Skeletal muscle satellite cell (primary cell): ENCODE measurements at regions not wholly inside any gene's neighbourhood (a gene's known extent, or its start where the extent isn't known, plus 50 kb on each side); places are given as distances from the start of the nearest gene placed in this dataset.

Experiments used
- H3K27me3 ChIP-seq: 2 replicates; pipeline ENCODE4 v1.7.0; 2013; ENCODE audit warnings: low read length; ENCODE audit not compliant: control insufficient read depth, insufficient read depth
- H3K36me3 ChIP-seq: 2 replicates; pipeline ENCODE4 v1.7.0; 2013; ENCODE audit warnings: mild to moderate bottlenecking, control low read depth, low read length; ENCODE audit not compliant: insufficient read depth
- H3K4me1 ChIP-seq: 2 replicates; pipeline ENCODE4 v1.7.0; 2013; ENCODE audit warnings: low read length; ENCODE audit not compliant: control insufficient read depth, insufficient read depth
- H3K4me2 ChIP-seq: 2 replicates; pipeline ENCODE4 v1.7.0; 2013; ENCODE audit warnings: mild to moderate bottlenecking, low read length
- H3K4me3 ChIP-seq: 2 replicates; pipeline ENCODE4 v1.7.0; 2013; ENCODE audit warnings: low read length
- H3K9ac ChIP-seq: 2 replicates; pipeline ENCODE4 v1.7.0; 2013; ENCODE audit warnings: mild to moderate bottlenecking, low read depth, low read length, moderate library complexity
- H3K9me3 ChIP-seq: replicated peaks from 2 replicates; pipeline ENCODE4 v1.7.0; 2013; ENCODE audit warnings: mild to moderate bottlenecking, control low read depth, low read length

GRCh38 chr2:104501342-104501741 is 352.6 kb upstream of the POU3F3 start:
- H3K36me3 ChIP-seq: no peaks in the 10 kb centered on the region
- no peaks in the 10 kb centered on the region for H3K9me3 ChIP-seq
- no peak overlapping the region for H3K4me3 ChIP-seq
- no peak overlapping the region for H3K9ac ChIP-seq
- no peaks in the 10 kb centered on the region for H3K4me1 ChIP-seq
- no peaks in the 10 kb centered on the region for H3K27me3 ChIP-seq
- no peak overlapping the region for H3K4me2 ChIP-seq

DNA sequence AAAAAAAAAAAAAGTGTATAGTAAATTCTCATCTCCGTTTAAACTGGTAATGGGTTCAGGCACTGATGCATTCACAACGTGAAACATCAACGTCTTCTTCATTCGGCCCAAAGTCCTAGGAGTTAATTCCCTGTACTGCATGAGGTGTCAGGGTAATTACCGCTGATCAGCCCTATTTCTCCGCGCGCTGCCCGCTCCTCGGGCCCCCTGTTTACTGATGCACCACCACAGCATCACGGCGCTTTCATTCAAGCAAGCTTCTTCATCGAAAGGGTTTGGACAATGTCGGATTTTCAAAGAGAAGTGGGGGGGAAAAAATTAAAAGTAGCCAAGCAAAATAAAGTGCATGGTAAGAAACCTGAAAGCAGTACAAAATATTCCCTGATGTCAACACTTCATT is 352.0 kb upstream of the POU3F3 start:
- Histone ChIP-seq H3K4me3 (no peak overlapping the region), H3K36me3 (no peaks in the 10 kb centered on the region), H3K9me3 (peaks cover under 1% of the 10 kb centered on the region), H3K4me2 (no peak overlapping the region), H3K9ac (no peak overlapping the region), H3K4me1 (no peaks in the 10 kb centered on the region), H3K27me3 (no peaks in the 10 kb centered on the region)

- H3K4me3 ChIP-seq: no peak overlapping the region
- no peaks in the 10 kb centered on the region for H3K36me3 ChIP-seq
- no peak overlapping the region for H3K9ac ChIP-seq
- H3K4me2 ChIP-seq: no peak overlapping the region
- H3K4me1 ChIP-seq: no peaks in the 10 kb centered on the region
- H3K27me3 ChIP-seq: no peaks in the 10 kb centered on the region
- H3K9me3 ChIP-seq: peaks cover 3% of the 10 kb centered on the region
These were observed 351.0 kb upstream of the POU3F3 start for GRCh38 chr2:104502901-104503300.

DNA sequence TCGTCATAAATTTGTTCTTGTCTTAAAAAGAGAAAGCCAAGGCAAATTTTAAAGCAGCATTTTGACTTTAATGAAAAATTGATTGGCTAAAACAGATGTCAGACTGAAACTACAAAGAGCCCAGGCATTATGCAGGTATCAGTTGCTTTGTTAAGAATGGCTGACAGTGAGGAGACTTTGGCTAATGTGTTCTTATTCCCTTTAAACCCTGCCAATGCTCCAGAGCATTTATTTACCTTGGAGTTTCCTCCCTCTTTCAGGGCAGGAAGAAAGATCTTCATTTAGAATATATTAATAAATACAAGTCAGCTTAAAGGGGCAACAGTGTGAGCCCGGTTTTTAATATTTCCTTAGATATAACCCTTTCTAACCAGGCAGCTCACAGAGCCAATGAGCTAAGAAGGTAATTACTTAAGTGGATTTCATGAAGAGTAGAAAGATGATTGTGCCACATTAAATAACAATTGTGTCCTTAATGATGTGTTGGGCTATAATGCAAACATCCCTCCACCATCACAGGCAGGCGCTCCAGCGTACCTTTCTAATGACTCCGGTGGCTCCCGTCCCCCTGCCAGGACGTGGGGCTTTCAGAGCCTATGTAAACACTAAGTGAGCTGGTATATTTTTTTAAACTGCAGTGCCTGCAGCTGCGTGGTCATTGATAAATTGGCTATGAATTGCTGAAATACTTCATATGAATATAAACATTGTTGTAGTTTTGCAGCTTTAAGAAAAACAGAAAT is 349.4 kb upstream of the POU3F3 start:
- no peaks in the 10 kb centered on the region for H3K4me1 ChIP-seq
- no peaks in the 10 kb centered on the region for H3K36me3 ChIP-seq
- H3K9me3 ChIP-seq: peaks cover 6% of the 10 kb centered on the region
- H3K9ac ChIP-seq: no peak overlapping the region
- no peaks in the 10 kb centered on the region for H3K27me3 ChIP-seq
- H3K4me3 ChIP-seq: no peak overlapping the region
- no peak overlapping the region for H3K4me2 ChIP-seq

- H3K36me3 ChIP-seq: no peaks in the 10 kb centered on the region
- H3K4me2 ChIP-seq: no peak overlapping the region
- H3K27me3 ChIP-seq: no peaks in the 10 kb centered on the region
- H3K4me1 ChIP-seq: no peaks in the 10 kb centered on the region
- H3K9ac ChIP-seq: no peak overlapping the region
- H3K9me3 ChIP-seq: peaks cover 3% of the 10 kb centered on the region
- H3K4me3 ChIP-seq: no peak overlapping the region
These were observed 335.7 kb upstream of the POU3F3 start for GRCh38 chr2:104518256-104518655.

- no peak overlapping the region for H3K9ac ChIP-seq
- H3K27me3 ChIP-seq: no peaks in the 10 kb centered on the region
- H3K4me2 ChIP-seq: no peak overlapping the region
- H3K36me3 ChIP-seq: no peaks in the 10 kb centered on the region
- no peaks in the 10 kb centered on the region for H3K9me3 ChIP-seq
- H3K4me3 ChIP-seq: no peak overlapping the region
- no peaks in the 10 kb centered on the region for H3K4me1 ChIP-seq
These were observed 332.7 kb upstream of the POU3F3 start for GRCh38 chr2:104521247-104521646.

- no peak overlapping the region for H3K4me2 ChIP-seq
- H3K27me3 ChIP-seq: no peaks in the 10 kb centered on the region
- peaks cover 3% of the 10 kb centered on the region for H3K9me3 ChIP-seq
- no peak overlapping the region for H3K9ac ChIP-seq
- H3K4me1 ChIP-seq: no peaks in the 10 kb centered on the region
- H3K36me3 ChIP-seq: no peaks in the 10 kb centered on the region
- H3K4me3 ChIP-seq: no peak overlapping the region
These were observed 330.0 kb upstream of the POU3F3 start for GRCh38 chr2:104523921-104524320.

GRCh38 chr2:104528101-104528500 is 325.8 kb upstream of the POU3F3 start:
- no peaks in the 10 kb centered on the region for H3K36me3 ChIP-seq
- H3K4me2 ChIP-seq: no peak overlapping the region
- no peaks in the 10 kb centered on the region for H3K27me3 ChIP-seq
- no peaks in the 10 kb centered on the region for H3K4me1 ChIP-seq
- H3K4me3 ChIP-seq: no peak overlapping the region
- peaks cover 3% of the 10 kb centered on the region for H3K9me3 ChIP-seq
- no peak overlapping the region for H3K9ac ChIP-seq

DNA sequence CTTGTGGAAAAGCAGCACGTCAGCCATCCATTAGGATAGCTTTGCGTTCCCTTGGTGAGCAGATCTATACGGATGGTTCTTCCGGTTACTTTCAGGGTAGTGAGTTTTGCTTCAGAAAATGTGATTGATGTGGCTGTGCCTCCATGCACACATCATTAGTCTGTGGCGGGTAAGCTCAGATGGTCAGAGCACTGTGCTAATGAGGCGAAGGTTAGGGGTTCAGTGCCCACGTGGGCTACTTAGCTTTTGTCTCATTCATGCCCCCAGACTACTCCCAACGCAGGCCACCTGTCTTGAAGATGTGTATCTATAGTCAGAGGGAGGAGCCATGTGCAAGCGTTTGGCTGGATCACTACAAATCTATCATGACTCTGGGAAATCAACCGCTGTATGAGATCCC is 322.8 kb upstream of the POU3F3 start:
- no peak overlapping the region for H3K4me3 ChIP-seq
- no peak overlapping the region for H3K9ac ChIP-seq
- no peaks in the 10 kb centered on the region for H3K4me1 ChIP-seq
- no peaks in the 10 kb centered on the region for H3K27me3 ChIP-seq
- no peaks in the 10 kb centered on the region for H3K36me3 ChIP-seq
- no peak overlapping the region for H3K4me2 ChIP-seq
- peaks cover 3% of the 10 kb centered on the region for H3K9me3 ChIP-seq

DNA sequence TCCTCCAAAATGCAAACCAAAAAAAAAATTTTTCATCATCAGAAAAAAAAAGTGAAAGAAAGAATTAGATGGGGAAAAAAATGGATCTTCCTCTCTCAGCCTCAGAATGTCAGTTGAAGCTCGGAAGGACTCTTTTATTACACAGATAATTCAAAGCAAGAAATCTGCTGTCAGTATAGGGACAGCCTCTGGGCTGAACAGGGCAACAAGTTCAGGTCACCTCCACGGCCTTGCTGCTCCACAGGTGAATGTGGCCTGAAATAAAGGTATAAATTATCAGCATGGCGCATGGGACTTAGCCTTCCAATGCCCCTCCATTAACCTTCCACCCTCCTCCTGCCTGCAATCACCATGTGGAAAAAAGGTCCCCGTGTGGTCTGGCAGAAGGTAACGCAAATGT is 316.8 kb upstream of the POU3F3 start:
- Histone ChIP-seq H3K4me2 (no peak overlapping the region), H3K27me3 (no peaks in the 10 kb centered on the region), H3K4me1 (no peaks in the 10 kb centered on the region), H3K4me3 (no peak overlapping the region), H3K36me3 (no peaks in the 10 kb centered on the region), H3K9ac (no peak overlapping the region), H3K9me3 (no peaks in the 10 kb centered on the region)

DNA sequence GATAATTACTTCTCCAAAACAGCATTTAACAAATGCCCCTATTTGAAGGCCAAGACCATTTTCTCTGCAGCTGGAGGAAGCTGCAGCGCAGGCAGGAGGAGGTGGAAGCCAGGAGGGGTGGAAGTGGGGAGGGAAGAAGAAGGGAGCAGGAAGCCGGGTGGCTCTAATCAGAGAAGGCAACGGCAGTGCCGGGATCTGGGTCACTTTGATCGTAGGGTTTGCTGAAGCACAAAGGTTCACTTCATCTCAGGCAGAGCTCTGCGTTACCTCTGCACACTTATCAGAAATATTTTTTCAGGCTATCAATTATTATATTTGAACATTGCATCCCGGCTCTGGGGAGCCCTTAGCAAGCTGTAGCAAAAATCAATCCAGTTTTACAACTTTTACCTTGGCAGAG is 315.8 kb upstream of the POU3F3 start:
- H3K4me3 ChIP-seq: no peak overlapping the region
- no peak overlapping the region for H3K9ac ChIP-seq
- H3K36me3 ChIP-seq: no peaks in the 10 kb centered on the region
- H3K4me2 ChIP-seq: no peak overlapping the region
- no peaks in the 10 kb centered on the region for H3K9me3 ChIP-seq
- H3K27me3 ChIP-seq: no peaks in the 10 kb centered on the region
- H3K4me1 ChIP-seq: no peaks in the 10 kb centered on the region

- H3K27me3 ChIP-seq: no peaks in the 10 kb centered on the region
- H3K36me3 ChIP-seq: no peaks in the 10 kb centered on the region
- H3K9me3 ChIP-seq: no peaks in the 10 kb centered on the region
- H3K4me2 ChIP-seq: no peak overlapping the region
- no peak overlapping the region for H3K9ac ChIP-seq
- no peak overlapping the region for H3K4me3 ChIP-seq
- H3K4me1 ChIP-seq: no peaks in the 10 kb centered on the region
These were observed 314.3 kb upstream of the POU3F3 start for GRCh38 chr2:104539649-104540048.
